Activated CD4-positive, alpha-beta T cell treated with anti-CD3 and anti-CD28 coated beads for 36 hours (primary cell): ENCODE measurements at regions not wholly inside any gene's neighbourhood (a gene's known extent, or its start where the extent isn't known, plus 50 kb on each side); places are given as distances from the start of the nearest gene placed in this dataset.

Experiments used
- ATAC-seq: fragments of 200-7000 bp; cut with Tn5 transposase; one replicate; pipeline ENCODE4 v1.10.0; 2021; ENCODE audit warnings: mild to moderate bottlenecking, moderate library complexity
- CTCF ChIA-PET: fragments of 350-600 bp; sonication (Branson Sonifier 250); formaldehyde crosslinking; loops from one replicate; lab custom pipeline; 2021; ENCODE audit warnings: antibody characterized with exemption; lab: Charles Lee
- POLR2A ChIA-PET: fragments of 350-600 bp; sonication (Branson Sonifier 250); formaldehyde crosslinking; loops from one replicate; lab custom pipeline; 2021; ENCODE audit warnings: antibody characterized with exemption, inconsistent platforms; lab: Charles Lee
- DNase-seq: peaks from one replicate; pipeline ENCODE4 v3.0.0-alpha.2; 2020
- H3K27ac Mint-ChIP-seq: one replicate; pipeline ENCODE4 v1.8.0; 2021; ENCODE audit warnings: mixed read lengths
- H3K27me3 Mint-ChIP-seq: one replicate; pipeline ENCODE4 v1.8.0; 2021; ENCODE audit warnings: mixed read lengths
- H3K36me3 Mint-ChIP-seq: one replicate; pipeline ENCODE4 v1.8.0; 2021; ENCODE audit warnings: low read depth, mixed read lengths
- H3K4me1 Mint-ChIP-seq: one replicate; pipeline ENCODE4 v1.8.0; 2021; ENCODE audit warnings: mixed read lengths
- H3K4me3 Mint-ChIP-seq: one replicate; pipeline ENCODE4 v1.8.0; 2021; ENCODE audit warnings: mild to moderate bottlenecking, moderate library complexity, mixed read lengths
- H3K9me3 Mint-ChIP-seq: one replicate; pipeline ENCODE4 v1.8.0; 2021; ENCODE audit warnings: low read depth, mixed read lengths
- intact Hi-C, 2 experiments: fragments of 100-400 bp; cut with DNase I in 1 of 2; cut with micrococcal nuclease in 1 of 2; formaldehyde crosslinking; loops; one replicate each; pipeline versions ENCODE4 v1.14.2 to v1.15.1; 2022 to 2024; cut with DNase I, micrococcal nuclease

DNA sequence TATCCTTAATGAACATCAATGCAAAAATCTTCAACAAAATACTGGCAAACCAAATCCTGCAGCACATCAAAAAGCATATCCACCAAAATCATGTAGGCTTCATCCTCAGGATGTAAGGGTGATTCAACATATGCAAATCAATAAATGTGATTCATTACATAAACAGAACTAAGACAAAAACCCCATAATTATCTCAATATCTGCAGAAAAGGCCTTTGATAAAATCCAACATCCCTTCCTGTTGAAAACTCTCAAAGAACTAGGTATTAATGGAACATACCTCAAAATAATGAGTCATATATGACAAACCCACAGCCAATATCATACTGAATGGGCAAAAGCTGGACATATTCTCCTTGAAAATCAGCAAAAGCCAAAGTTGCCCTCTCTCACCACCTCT is 54.6 kb upstream of the DEPDC1 start:
- ChIA-PET POLR2A (no interaction called here), CTCF (no interaction called here)
- DNase-seq (no peak), ATAC-seq (no peak)
- H3K9me3 Mint-ChIP-seq = peaks cover 5% of the 10 kb centered on the region
- no peak overlapping the region for H3K27ac Mint-ChIP-seq
- intact Hi-C loops = no loop called here
- no peaks in the 10 kb centered on the region for H3K36me3 Mint-ChIP-seq
- no peaks in the 10 kb centered on the region for H3K4me1 Mint-ChIP-seq
- H3K4me3 Mint-ChIP-seq = no peak overlapping the region
- no peaks in the 10 kb centered on the region for H3K27me3 Mint-ChIP-seq

DNA sequence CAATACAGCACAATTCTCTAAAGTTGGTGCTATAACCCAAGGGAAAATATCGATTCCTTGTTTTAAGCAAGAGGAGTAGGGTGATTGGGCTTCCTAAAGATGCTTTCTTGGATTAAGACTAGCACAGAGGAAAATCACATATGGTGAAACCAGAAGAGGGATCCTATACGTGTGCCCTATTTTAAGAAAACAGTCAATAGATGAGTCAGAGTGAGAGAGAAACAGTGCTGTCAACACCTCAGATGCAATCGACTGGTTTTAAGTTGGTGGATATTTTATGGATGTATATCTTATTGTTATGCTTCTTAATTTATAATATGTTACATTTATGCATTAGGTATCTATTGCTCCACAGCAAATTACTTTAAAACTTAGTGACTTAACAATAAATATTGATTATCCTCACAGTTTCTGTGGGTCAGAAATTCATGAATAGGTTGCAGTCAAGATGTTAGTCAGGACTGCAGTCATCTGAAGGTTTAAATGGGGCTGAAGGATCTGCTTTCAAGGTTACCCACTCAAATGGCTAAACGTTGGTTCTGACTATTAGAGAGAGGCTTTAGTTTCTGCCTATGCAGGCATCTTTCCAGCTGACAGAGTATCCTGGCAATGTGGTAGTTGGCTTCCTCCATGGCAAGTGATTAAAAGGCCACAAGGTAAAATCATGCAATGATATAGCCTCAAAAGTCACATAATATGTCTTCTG is 61.6 kb upstream of the DEPDC1 start:
- CTCF ChIA-PET = no interaction called here

DNA sequence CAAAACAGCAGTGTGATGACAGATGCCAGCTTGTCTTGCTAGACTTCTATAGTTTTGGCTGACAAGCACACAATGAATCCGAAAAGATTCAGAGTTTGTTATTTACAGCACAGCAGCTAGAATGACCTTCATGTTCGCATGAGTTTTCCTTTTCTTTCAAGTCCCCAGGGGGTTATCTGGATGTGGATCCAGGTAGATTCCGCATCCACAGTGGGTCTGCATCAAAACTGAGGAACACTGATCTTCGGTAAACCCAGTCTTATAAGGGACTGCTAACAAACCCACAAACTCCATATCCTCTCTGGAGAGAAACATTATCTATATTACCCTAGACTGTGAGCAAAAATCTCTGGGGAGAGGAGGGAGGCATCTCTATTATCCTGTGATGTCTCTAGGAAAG is 69.0 kb upstream of the DEPDC1 start:
- no peaks in the 10 kb centered on the region for H3K4me1 Mint-ChIP-seq
- no peaks in the 10 kb centered on the region for H3K36me3 Mint-ChIP-seq
- H3K4me3 Mint-ChIP-seq = no peak overlapping the region
- ChIA-PET CTCF (no interaction called here), POLR2A (no interaction called here)
- DNase-seq (no peak), ATAC-seq (no peak)
- no peak overlapping the region for H3K27ac Mint-ChIP-seq
- intact Hi-C loops = no loop called here
- no peaks in the 10 kb centered on the region for H3K9me3 Mint-ChIP-seq
- no peaks in the 10 kb centered on the region for H3K27me3 Mint-ChIP-seq

More for the DNA sequence above, 61.6 kb upstream of the DEPDC1 start:
- peaks cover 5% of the 10 kb centered on the region for H3K9me3 Mint-ChIP-seq
- POLR2A ChIA-PET = no interaction called here
- H3K36me3 Mint-ChIP-seq = no peaks in the 10 kb centered on the region
- intact Hi-C loops = no loop called here
- no peak for ATAC-seq
- DNase-seq = no peak
- no peaks in the 10 kb centered on the region for H3K4me1 Mint-ChIP-seq
- no peak overlapping the region for H3K4me3 Mint-ChIP-seq
- no peaks in the 10 kb centered on the region for H3K27me3 Mint-ChIP-seq
- H3K27ac Mint-ChIP-seq = no peak overlapping the region

DNA sequence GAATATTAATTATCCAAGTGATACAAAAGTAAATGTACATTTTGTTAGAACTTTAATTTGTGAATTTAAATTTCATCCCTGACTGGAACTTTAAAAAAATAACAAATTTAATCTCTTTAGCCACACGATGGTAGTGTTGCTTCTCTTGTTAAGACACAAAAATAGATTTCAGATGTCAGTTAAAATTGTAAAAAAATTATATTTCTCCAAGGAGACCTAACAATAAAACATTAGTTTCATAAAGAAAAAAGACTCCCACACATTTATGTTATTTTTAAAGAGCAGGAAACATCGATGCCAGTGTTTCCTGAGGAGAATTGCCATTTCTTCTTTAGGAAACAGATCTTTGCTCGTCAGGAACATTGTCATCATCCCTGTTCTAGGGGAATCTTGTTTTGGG is 74.0 kb upstream of the DEPDC1 start:
- no peaks in the 10 kb centered on the region for H3K27me3 Mint-ChIP-seq
- ATAC-seq = no peak
- ChIA-PET POLR2A (no interaction called here), CTCF (no interaction called here)
- no peak overlapping the region for H3K27ac Mint-ChIP-seq
- no peak for DNase-seq
- no peaks in the 10 kb centered on the region for H3K4me1 Mint-ChIP-seq
- H3K9me3 Mint-ChIP-seq = peaks cover 2% of the 10 kb centered on the region
- no peaks in the 10 kb centered on the region for H3K36me3 Mint-ChIP-seq
- intact Hi-C loops = no loop called here
- no peak overlapping the region for H3K4me3 Mint-ChIP-seq

DNA sequence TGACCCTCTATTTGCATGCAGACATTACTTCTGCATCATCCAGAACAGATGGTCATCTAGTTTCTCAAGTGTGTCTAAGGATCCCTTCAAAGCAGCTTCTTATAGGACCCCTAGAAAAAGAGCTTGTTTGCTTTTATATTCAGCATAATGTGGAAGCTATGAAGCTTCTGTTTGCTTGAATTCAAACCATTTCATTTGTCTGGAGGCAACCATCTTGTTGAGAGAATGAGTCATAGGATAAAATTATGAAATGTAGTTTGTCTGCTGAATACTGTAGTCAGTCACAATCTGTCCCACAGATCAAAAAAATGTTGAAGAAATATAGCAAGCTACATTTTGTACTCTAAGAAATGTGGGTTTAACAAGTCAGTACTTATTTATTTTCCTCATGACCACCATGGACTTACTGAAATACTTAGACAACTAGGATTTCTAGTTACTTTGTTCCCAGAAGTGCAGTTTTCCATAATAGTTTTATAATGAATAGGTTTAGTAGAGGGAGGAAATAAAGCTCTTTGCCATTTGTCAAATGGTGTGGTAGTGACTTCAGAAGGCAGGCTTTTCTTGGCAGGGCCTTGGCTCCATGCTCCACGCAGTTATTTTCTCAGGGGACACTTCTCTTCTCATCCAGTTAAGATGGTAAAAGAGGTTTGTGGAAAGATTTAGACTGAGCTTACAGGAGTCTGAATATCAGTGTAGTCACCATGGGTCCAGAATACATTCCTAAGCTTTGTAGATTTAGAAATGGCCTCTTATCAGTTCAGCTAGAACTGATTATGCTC is 74.8 kb upstream of the DEPDC1 start:
- DNase-seq (no peak), ATAC-seq (no peak)
- Mint-ChIP-seq H3K27me3 (no peaks in the 10 kb centered on the region), H3K4me3 (no peak overlapping the region), H3K36me3 (no peaks in the 10 kb centered on the region), H3K4me1 (no peaks in the 10 kb centered on the region), H3K9me3 (peaks cover 2% of the 10 kb centered on the region), H3K27ac (no peak overlapping the region)
- POLR2A ChIA-PET = no interaction called here
- intact Hi-C loops = no loop called here
- CTCF ChIA-PET = no interaction called here

DNA sequence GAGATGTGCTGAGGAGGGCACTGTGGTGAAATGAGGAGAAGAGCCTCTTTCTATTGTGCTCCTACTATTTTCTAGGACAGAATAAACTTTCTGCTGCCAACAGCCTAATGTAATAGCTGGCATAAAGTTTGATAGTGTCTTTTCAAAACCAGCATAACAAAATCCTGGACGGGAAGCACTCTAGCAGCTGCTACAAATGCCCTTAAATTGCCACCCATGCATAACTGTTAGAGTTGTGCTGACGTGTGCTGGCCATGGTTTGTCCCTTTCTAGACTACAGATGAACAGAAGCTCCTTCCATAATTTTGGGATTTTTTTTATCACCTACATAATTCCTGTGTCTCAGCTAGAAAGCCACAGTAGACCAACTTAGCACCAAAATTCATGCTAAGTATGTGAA is 88.5 kb upstream of the DEPDC1 start:
- DNase-seq (no peak), ATAC-seq (no peak)
- POLR2A ChIA-PET = no interaction called here
- H3K27me3 Mint-ChIP-seq = no peaks in the 10 kb centered on the region
- no peaks in the 10 kb centered on the region for H3K36me3 Mint-ChIP-seq
- CTCF ChIA-PET = no interaction called here
- no peaks in the 10 kb centered on the region for H3K4me1 Mint-ChIP-seq
- intact Hi-C loops = no loop called here
- no peak overlapping the region for H3K4me3 Mint-ChIP-seq
- no peak overlapping the region for H3K27ac Mint-ChIP-seq
- H3K9me3 Mint-ChIP-seq = peaks cover 8% of the 10 kb centered on the region

DNA sequence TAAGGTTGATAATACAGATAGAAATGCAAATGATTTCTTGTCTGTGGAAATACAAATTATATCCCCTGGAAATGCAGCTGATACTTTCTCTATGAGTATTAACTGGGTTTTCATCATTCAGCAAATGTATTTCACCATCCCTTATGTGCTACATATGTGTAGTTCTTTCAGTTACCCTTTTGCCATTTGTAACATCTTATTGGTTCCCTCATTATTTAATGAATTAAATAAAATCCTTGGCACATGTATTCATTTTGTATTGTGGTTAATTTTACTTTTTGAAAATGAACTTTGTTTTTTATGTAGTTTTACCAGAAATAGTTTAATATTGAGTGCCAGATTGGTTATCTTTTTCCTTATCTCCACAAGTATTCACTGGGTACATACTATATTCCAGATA is 89.9 kb upstream of the DEPDC1 start:
- ChIA-PET POLR2A (no interaction called here), CTCF (interaction anchor here (0.8 kb wide), 1 partner anchor 11 kb away, joined by 3 read pairs; no protein-coding TSS in a partner anchor)
- ATAC-seq (no peak), DNase-seq (no peak)
- Mint-ChIP-seq H3K9me3 (peaks cover 8% of the 10 kb centered on the region), H3K36me3 (no peaks in the 10 kb centered on the region), H3K27ac (no peak overlapping the region), H3K4me1 (no peaks in the 10 kb centered on the region), H3K27me3 (no peaks in the 10 kb centered on the region), H3K4me3 (no peak overlapping the region)
- intact Hi-C loops = no loop called here

DNA sequence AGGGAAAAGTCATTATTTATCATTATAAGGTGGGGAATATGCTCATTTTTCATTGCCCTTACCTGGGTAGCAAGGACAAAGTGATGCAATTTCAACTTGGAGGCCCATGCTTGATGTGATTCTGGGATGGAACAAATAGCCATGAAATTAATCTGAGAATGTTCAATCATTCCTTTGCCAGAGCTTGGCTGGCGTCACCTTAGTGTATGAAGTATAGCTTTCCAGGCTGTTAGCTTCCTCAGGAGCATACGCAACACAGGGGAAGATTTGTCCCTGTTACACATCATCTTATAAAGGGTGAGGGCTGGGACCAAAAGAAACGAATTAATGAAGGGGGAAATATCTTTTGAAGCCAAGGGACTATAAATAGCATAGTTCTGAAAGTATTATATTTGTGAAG is 91.4 kb upstream of the DEPDC1 start:
- Mint-ChIP-seq H3K4me3 (no peak overlapping the region), H3K4me1 (no peaks in the 10 kb centered on the region)
- CTCF ChIA-PET = no interaction called here

DNA sequence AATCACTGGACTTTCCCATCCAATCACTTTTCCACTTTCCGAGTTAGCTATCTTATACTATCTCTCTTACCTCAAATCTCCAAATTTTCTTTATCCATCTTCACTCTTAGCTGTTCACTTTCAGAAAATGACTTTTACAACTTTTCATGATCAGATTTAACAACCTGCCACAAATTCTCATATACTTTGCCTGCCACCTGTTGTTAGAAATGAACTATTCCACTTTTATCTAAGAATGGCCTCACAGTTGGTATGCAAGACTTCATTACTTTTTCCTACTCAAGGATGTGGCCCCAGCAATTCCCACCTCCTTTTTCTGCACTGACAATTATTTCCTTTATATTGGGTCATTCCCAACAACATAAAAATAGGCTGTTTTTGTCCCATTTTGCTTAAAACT is 93.6 kb upstream of the DEPDC1 start:
- Mint-ChIP-seq H3K4me3 (no peak overlapping the region), H3K27ac (no peak overlapping the region), H3K36me3 (no peaks in the 10 kb centered on the region), H3K27me3 (no peaks in the 10 kb centered on the region), H3K4me1 (no peaks in the 10 kb centered on the region), H3K9me3 (no peaks in the 10 kb centered on the region)
- intact Hi-C loops = loop anchor here in 1 of 2 experiments (10.0 kb wide), 1 partner anchor 476 kb away; no protein-coding TSS in a partner anchor
- ChIA-PET POLR2A (no interaction called here), CTCF (no interaction called here)
- ATAC-seq (no peak), DNase-seq (no peak)

More for the DNA sequence above, 91.4 kb upstream of the DEPDC1 start:
- POLR2A ChIA-PET = no interaction called here
- no peaks in the 10 kb centered on the region for H3K27me3 Mint-ChIP-seq
- no peaks in the 10 kb centered on the region for H3K36me3 Mint-ChIP-seq
- intact Hi-C loops = no loop called here
- no peak overlapping the region for H3K27ac Mint-ChIP-seq
- peaks cover 6% of the 10 kb centered on the region for H3K9me3 Mint-ChIP-seq
- DNase-seq (no peak), ATAC-seq (no peak)

DNA sequence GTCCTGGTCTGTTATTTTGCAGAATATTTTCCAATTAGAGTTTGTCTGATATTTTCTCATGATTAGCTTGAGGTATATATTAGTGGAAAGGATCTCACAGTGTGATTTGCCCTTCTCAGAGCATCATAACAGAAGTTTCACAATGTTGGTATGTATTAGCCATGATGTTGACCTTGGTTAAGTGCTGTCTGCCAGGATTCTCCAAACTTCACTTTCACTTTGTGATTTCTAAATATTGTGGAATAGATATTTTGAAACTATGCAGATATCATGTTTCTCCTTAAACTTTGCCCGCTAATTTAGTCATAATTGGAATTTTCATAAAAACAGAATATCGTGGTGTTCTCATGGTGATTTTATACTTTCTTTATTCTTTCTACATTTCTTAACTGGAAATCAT is 98.0 kb upstream of the DEPDC1 start:
- H3K9me3 Mint-ChIP-seq = peaks cover 2% of the 10 kb centered on the region
- ATAC-seq (no peak), DNase-seq (no peak)
- no peaks in the 10 kb centered on the region for H3K36me3 Mint-ChIP-seq
- no peaks in the 10 kb centered on the region for H3K4me1 Mint-ChIP-seq
- H3K27ac Mint-ChIP-seq = no peak overlapping the region
- intact Hi-C loops = loop anchor here in 1 of 2 experiments (10.0 kb wide), 1 partner anchor 480 kb away; no protein-coding TSS in a partner anchor
- CTCF ChIA-PET = no interaction called here
- no peak overlapping the region for H3K4me3 Mint-ChIP-seq
- POLR2A ChIA-PET = interaction anchor here (0.7 kb wide), 1 partner anchor 421 kb away, joined by 3 read pairs; no protein-coding TSS in a partner anchor
- no peaks in the 10 kb centered on the region for H3K27me3 Mint-ChIP-seq

DNA sequence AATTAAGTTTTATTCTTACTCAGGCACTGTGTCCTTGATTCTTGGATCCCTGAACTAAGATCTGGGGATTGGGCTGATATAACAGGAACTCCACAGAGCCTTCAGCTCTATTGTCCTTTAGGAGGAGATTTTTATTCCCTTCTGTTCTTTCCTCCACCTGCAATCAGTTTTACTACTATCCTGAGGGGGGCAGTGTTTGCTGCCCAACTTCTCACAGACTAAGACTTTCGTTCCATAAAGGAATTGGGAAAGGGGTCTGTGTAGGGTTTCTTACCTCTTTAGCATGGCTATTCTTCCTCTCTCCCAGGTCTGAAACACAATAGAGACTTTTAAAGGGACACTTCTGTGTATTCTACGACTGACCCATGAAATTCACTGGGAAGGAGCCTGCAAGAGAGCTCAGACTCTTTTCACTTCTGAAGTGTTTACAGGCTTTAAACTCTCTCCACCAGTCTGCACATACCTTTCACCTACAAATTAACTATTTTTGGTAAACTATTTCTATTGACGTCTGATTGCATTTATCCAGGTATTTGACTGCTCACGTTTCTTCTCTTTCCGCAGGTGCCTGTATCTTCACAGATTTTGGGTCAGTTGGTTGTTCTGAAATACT is 103.3 kb upstream of the DEPDC1 start:
- no peak overlapping the region for H3K27ac Mint-ChIP-seq
- peak; percentile 6 for DNase-seq
- no peak overlapping the region for H3K4me3 Mint-ChIP-seq
- no peaks in the 10 kb centered on the region for H3K4me1 Mint-ChIP-seq
- H3K27me3 Mint-ChIP-seq = no peaks in the 10 kb centered on the region
- peaks cover 2% of the 10 kb centered on the region for H3K9me3 Mint-ChIP-seq
- ATAC-seq = no peak
- no peaks in the 10 kb centered on the region for H3K36me3 Mint-ChIP-seq
- intact Hi-C loops = loop anchor here in 1 of 2 experiments (2.0 kb wide), 1 partner anchor 1137 kb away; no protein-coding TSS in a partner anchor
- ChIA-PET POLR2A (no interaction called here), CTCF (interaction anchor here (0.5 to 1.0 kb wide), 2 partner anchors 17 to 254 kb away, joined by 3 read pairs; no protein-coding TSS in a partner anchor)
